Neural cell (in vitro differentiated cells): ENCODE measurements at regions not wholly inside any gene's neighbourhood (a gene's known extent, or its start where the extent isn't known, plus 50 kb on each side); places are given as distances from the start of the nearest gene placed in this dataset.

ENCODE experiments used
- H2AFZ ChIP-seq: fragments of 200-600, 300-800 bp; sonication (generic), shearing (Covaris generic); 2 replicates; pipeline ENCODE4 v1.6.0; 2014; ENCODE audit warnings: low read depth, mild to moderate bottlenecking, antibody characterized with exemption, low read length, moderate library complexity
- H3F3A ChIP-seq: fragments of 200-600 bp; shearing (Covaris generic); 2 replicates; pipeline ENCODE4 v1.6.1; 2016; ENCODE audit warnings: mild to moderate bottlenecking, moderate library complexity, mixed read lengths, antibody characterized with exemption, low read length; ENCODE audit not compliant: insufficient read depth, poor library complexity, severe bottlenecking
- H3K27ac ChIP-seq: fragments of 200-600, 300-800 bp; sonication (generic), shearing (Covaris generic); 2 replicates; pipeline ENCODE4 v1.5.1; 2014; ENCODE audit warnings: mild to moderate bottlenecking, low read length, moderate library complexity
- H3K27me3 ChIP-seq: fragments of 300-800, 200-600 bp; sonication (generic), shearing (Covaris generic); 2 replicates; pipeline ENCODE4 v1.6.0; 2014; ENCODE audit warnings: mild to moderate bottlenecking, low read depth, low read length, moderate library complexity; ENCODE audit not compliant: insufficient read depth
- H3K36me3 ChIP-seq: fragments of 300-800, 200-600 bp; sonication (generic), shearing (Covaris generic); 2 replicates; pipeline ENCODE4 v1.5.1; 2014; ENCODE audit warnings: mild to moderate bottlenecking, antibody characterized with exemption, low read length, moderate library complexity; ENCODE audit not compliant: insufficient read depth
- H3K4me2 ChIP-seq: fragments of 300-800, 200-600 bp; sonication (generic), shearing (Covaris generic); 2 replicates; pipeline ENCODE4 v1.6.0; 2014; ENCODE audit warnings: mild to moderate bottlenecking, low read length
- H3K4me3 ChIP-seq: fragments of 300-800, 200-600 bp; sonication (generic), shearing (Covaris generic); 2 replicates; pipeline ENCODE4 v1.5.1; 2014; ENCODE audit warnings: mild to moderate bottlenecking, low read length, moderate library complexity
- H3K79me2 ChIP-seq: fragments of 200-600 bp; shearing (Covaris generic); replicated peaks from 2 replicates; pipeline ENCODE4 v1.6.0; 2014; ENCODE audit warnings: mild to moderate bottlenecking, low read length, moderate library complexity; ENCODE audit not compliant: insufficient read depth
- H3K9ac ChIP-seq: fragments of 300-800, 200-600 bp; sonication (generic), shearing (Covaris generic); 2 replicates; pipeline ENCODE4 v1.6.1; 2016; ENCODE audit warnings: mild to moderate bottlenecking, low read length, mixed read lengths
- H3K9me2 ChIP-seq: fragments of 200-600 bp; shearing (Covaris generic); 2 replicates; pipeline ENCODE4 v1.6.1; 2016; ENCODE audit warnings: mild to moderate bottlenecking, low read length, mixed read lengths; ENCODE audit not compliant: insufficient read depth
- H3K9me3 ChIP-seq: fragments of 200-600, 300-800 bp; sonication (generic), shearing (Covaris generic); 2 replicates; pipeline ENCODE4 v1.6.1; 2016; ENCODE audit warnings: mild to moderate bottlenecking, mixed run types, low read length, moderate library complexity, mixed read lengths
- H4K20me1 ChIP-seq: fragments of 200-600 bp; shearing (Covaris generic); 2 replicates; pipeline ENCODE4 v1.6.1; 2016; ENCODE audit warnings: mild to moderate bottlenecking, mixed run types; ENCODE audit not compliant: insufficient read depth
- CTCF ChIP-seq: fragments of 450-650 bp; IDR thresholded peaks from 2 replicates; pipeline ENCODE4 v1.5.1; 2014; ENCODE audit warnings: antibody characterized with exemption, mild to moderate bottlenecking, moderate library complexity; ENCODE audit not compliant: poor library complexity, severe bottlenecking
- EP300 ChIP-seq: fragments of 450-650 bp; conservative IDR thresholded peaks from 2 replicates; pipeline ENCODE4 v1.6.1; 2014; ENCODE audit warnings: antibody characterized with exemption, mild to moderate bottlenecking, moderate library complexity; ENCODE audit not compliant: poor library complexity, severe bottlenecking
- EZH2 ChIP-seq: fragments of 200-600, 300-800 bp; shearing (Covaris generic), sonication (generic); IDR thresholded peaks from 2 replicates; pipeline ENCODE4 v1.6.1; 2014; ENCODE audit warnings: antibody characterized with exemption, low read length, borderline replicate concordance, mild to moderate bottlenecking; ENCODE audit not compliant: insufficient read depth, poor library complexity, severe bottlenecking
- MXI1 ChIP-seq: fragments of 450-650 bp; conservative IDR thresholded peaks from 2 replicates; pipeline ENCODE4 v1.6.1; 2014; ENCODE audit warnings: antibody characterized with exemption, mild to moderate bottlenecking; ENCODE audit not compliant: poor library complexity, severe bottlenecking
- POLR2AphosphoS5 ChIP-seq: IDR thresholded peaks from 2 replicates; pipeline ENCODE4 v1.6.1; 2012
- RAD21 ChIP-seq: fragments of 450-650 bp; conservative IDR thresholded peaks from 2 replicates; pipeline ENCODE4 v1.6.1; 2014; ENCODE audit warnings: antibody characterized with exemption, mild to moderate bottlenecking, moderate library complexity
- SMC3 ChIP-seq: fragments of 450-650 bp; conservative IDR thresholded peaks from 2 replicates; pipeline ENCODE4 v1.6.1; 2014; ENCODE audit warnings: antibody characterized with exemption, mild to moderate bottlenecking, moderate library complexity; ENCODE audit not compliant: poor library complexity
- TAF1 ChIP-seq: IDR thresholded peaks from 2 replicates; pipeline ENCODE4 v1.6.1; 2012; ENCODE audit warnings: low read depth
- TF ChIP-seq, protein P1 (sequence below): IDR thresholded peaks from 2 replicates; pipeline ENCODE4 v1.6.1; 2012; ENCODE audit warnings: borderline replicate concordance

- Histone ChIP-seq H3K79me2 (no peaks in the 10 kb centered on the region), H3K27me3 (no peaks in the 10 kb centered on the region), H3K27ac (no peak overlapping the region), H3K9me2 (no peaks in the 10 kb centered on the region), H3K9me3 (no peaks in the 10 kb centered on the region), H3K36me3 (no peaks in the 10 kb centered on the region), H3K9ac (no peak overlapping the region), H3K4me3 (no peak overlapping the region), H4K20me1 (no peaks in the 10 kb centered on the region), H2AFZ (no peak overlapping the region), H3K4me2 (no peak overlapping the region), H3F3A (no peaks in the 10 kb centered on the region)
- TF ChIP-seq RAD21 = no peak
- no peak for TF ChIP-seq POLR2AphosphoS5
- TF ChIP-seq CTCF = no peak
- no peak for TF ChIP-seq EP300
- no peak for TF ChIP-seq EZH2
- TF ChIP-seq MXI1 = no peak
- TF ChIP-seq, protein P1, sequence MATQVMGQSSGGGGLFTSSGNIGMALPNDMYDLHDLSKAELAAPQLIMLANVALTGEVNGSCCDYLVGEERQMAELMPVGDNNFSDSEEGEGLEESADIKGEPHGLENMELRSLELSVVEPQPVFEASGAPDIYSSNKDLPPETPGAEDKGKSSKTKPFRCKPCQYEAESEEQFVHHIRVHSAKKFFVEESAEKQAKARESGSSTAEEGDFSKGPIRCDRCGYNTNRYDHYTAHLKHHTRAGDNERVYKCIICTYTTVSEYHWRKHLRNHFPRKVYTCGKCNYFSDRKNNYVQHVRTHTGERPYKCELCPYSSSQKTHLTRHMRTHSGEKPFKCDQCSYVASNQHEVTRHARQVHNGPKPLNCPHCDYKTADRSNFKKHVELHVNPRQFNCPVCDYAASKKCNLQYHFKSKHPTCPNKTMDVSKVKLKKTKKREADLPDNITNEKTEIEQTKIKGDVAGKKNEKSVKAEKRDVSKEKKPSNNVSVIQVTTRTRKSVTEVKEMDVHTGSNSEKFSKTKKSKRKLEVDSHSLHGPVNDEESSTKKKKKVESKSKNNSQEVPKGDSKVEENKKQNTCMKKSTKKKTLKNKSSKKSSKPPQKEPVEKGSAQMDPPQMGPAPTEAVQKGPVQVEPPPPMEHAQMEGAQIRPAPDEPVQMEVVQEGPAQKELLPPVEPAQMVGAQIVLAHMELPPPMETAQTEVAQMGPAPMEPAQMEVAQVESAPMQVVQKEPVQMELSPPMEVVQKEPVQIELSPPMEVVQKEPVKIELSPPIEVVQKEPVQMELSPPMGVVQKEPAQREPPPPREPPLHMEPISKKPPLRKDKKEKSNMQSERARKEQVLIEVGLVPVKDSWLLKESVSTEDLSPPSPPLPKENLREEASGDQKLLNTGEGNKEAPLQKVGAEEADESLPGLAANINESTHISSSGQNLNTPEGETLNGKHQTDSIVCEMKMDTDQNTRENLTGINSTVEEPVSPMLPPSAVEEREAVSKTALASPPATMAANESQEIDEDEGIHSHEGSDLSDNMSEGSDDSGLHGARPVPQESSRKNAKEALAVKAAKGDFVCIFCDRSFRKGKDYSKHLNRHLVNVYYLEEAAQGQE = no peak
- TF ChIP-seq TAF1 = no peak
- TF ChIP-seq SMC3 = no peak
Observed at GRCh38 chr9:78778318-78778717, 481.4 kb downstream of the PSAT1 start.

DNA sequence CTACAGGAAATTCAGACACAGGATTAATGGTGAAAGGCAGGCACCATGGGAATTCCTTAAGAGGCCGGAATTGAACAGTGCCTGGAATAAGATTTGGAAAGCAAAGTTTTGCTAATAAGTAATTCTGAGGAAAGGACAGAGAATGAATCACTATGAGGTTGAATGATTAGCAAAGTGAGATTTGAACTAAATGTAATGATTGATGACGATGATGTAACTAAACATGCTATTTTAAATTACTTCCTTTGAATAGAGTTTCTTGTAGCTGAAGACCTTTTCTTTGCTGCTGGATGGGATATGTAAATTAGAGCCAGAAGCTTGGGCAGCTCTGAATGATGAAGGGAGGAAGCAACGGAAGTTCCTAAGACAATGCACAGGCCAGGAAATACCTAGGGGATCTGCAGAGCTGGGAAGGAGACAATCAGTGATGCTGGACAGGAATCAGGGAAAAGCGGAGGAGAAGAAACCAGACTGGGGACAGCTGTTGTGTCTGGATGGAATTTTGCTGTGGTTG, 482.0 kb downstream of the PSAT1 start:
- TF ChIP-seq EZH2 (no peak), EP300 (no peak), CTCF (no peak), MXI1 (no peak), TAF1 (no peak), RAD21 (no peak), POLR2AphosphoS5 (no peak)
- TF ChIP-seq, protein P1 = no peak
- no peaks in the 10 kb centered on the region for H4K20me1 ChIP-seq
- no peaks in the 10 kb centered on the region for H3F3A ChIP-seq
- no peaks in the 10 kb centered on the region for H3K79me2 ChIP-seq
- no peaks in the 10 kb centered on the region for H3K9me2 ChIP-seq
- no peak overlapping the region for H3K4me3 ChIP-seq
- H3K4me2 ChIP-seq = no peak overlapping the region
- H3K9ac ChIP-seq = no peak overlapping the region
- H3K27ac ChIP-seq = no peak overlapping the region
- H2AFZ ChIP-seq = no peak overlapping the region
- H3K9me3 ChIP-seq = no peaks in the 10 kb centered on the region
- no peaks in the 10 kb centered on the region for H3K27me3 ChIP-seq
- no peaks in the 10 kb centered on the region for H3K36me3 ChIP-seq
